MM.1S (cell line): ENCODE measurements at regions not wholly inside any gene's neighbourhood (a gene's known extent, or its start where the extent isn't known, plus 50 kb on each side); places are given as distances from the start of the nearest gene placed in this dataset.

Experiments
- DNase-seq: peaks from one replicate; pipeline ENCODE4 v3.0.0-alpha.2; 2015
- H2AFZ ChIP-seq: fragments of 300-600 bp; sonication (generic); 2 replicates; pipeline ENCODE4 v1.6.0; 2016; ENCODE audit warnings: antibody characterized with exemption, low read length
- H3F3A ChIP-seq: fragments of 300-600 bp; sonication (generic); 2 replicates; pipeline ENCODE4 v1.6.1; 2016; ENCODE audit warnings: mild to moderate bottlenecking, antibody characterized with exemption, low read length, moderate library complexity, mixed read lengths; ENCODE audit not compliant: insufficient read depth
- H3K27ac ChIP-seq: fragments of 300-600 bp; sonication (generic); 2 replicates; pipeline ENCODE4 v1.5.1; 2016; ENCODE audit warnings: mild to moderate bottlenecking, low read length
- H3K27me3 ChIP-seq: fragments of 300-600 bp; sonication (generic); replicated peaks from 2 replicates; pipeline ENCODE4 v1.6.0; 2016; ENCODE audit warnings: low read length; ENCODE audit not compliant: insufficient read depth
- H3K36me3 ChIP-seq: fragments of 300-600 bp; sonication (generic); replicated peaks from 2 replicates; pipeline ENCODE4 v1.6.1; 2016; ENCODE audit warnings: mild to moderate bottlenecking, low read length, mixed read lengths; ENCODE audit not compliant: insufficient read depth
- H3K4me1 ChIP-seq: fragments of 300-600 bp; sonication (generic); 2 replicates; pipeline ENCODE4 v1.6.1; 2016; ENCODE audit warnings: low read length, mixed read lengths
- H3K4me2 ChIP-seq: fragments of 300-600 bp; sonication (generic); 2 replicates; pipeline ENCODE4 v1.6.0; 2016; ENCODE audit warnings: low read depth, low read length
- H3K4me3 ChIP-seq: fragments of 300-600 bp; sonication (generic); 2 replicates; pipeline ENCODE4 v1.5.1; 2016; ENCODE audit warnings: low read length, mixed read lengths
- H3K79me2 ChIP-seq: fragments of 300-600 bp; sonication (generic); 2 replicates; pipeline ENCODE4 v1.6.1; 2016; ENCODE audit warnings: mixed run types, low read length, mixed read lengths
- H3K9ac ChIP-seq: fragments of 300-600 bp; sonication (generic); 2 replicates; pipeline ENCODE4 v1.6.1; 2016; ENCODE audit warnings: low read length, mixed read lengths
- H3K9me2 ChIP-seq: fragments of 300-600 bp; sonication (generic); replicated peaks from 2 replicates; pipeline ENCODE4 v1.6.1; 2016; ENCODE audit warnings: mild to moderate bottlenecking, low read length, mixed read lengths; ENCODE audit not compliant: insufficient read depth
- H3K9me3 ChIP-seq: fragments of 300-600 bp; sonication (generic); replicated peaks from 2 replicates; pipeline ENCODE4 v1.6.1; 2016; ENCODE audit warnings: mild to moderate bottlenecking, low read length, mixed read lengths; ENCODE audit not compliant: insufficient read depth
- H4K20me1 ChIP-seq: fragments of 300-600 bp; sonication (generic); 2 replicates; pipeline ENCODE4 v1.6.1; 2016; ENCODE audit warnings: mild to moderate bottlenecking, low read length, moderate library complexity, mixed read lengths; ENCODE audit not compliant: insufficient read depth
- CTCF ChIP-seq: fragments of 300-600 bp; sonication (generic); IDR thresholded peaks from 2 replicates; pipeline ENCODE4 v1.5.1; 2016; ENCODE audit warnings: antibody characterized with exemption, low read length, mixed read lengths
- EZH2 ChIP-seq: fragments of 300-600 bp; sonication (generic); optimal IDR thresholded peaks from 2 replicates; pipeline ENCODE3; 2017; ENCODE audit warnings: low read depth, mild to moderate bottlenecking, antibody characterized with exemption, low read length, mixed read lengths
- EZH2phosphoT487 ChIP-seq: fragments of 300-600 bp; sonication (generic); IDR thresholded peaks from 2 replicates; pipeline ENCODE4 v1.6.1; 2018; ENCODE audit warnings: antibody characterized with exemption, low read length

DNA sequence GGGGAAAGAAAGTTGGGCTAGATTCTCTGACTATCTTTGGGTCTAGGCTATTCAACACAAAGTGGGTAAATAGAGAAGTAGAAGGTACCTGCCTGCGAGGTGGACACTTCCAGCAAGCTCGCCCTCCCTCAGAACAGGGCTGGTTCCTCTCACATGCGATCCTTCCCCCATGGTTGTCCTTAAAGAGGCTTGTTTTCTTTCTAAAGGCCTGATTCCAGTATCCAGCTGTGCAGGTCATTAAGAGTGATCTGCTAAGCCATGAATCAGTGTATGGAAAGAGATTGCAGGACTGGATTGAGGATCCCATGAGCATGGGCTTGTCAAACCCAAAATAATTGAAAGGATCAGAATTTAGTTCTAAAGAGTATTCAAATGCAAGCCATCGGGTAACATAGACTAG, 189.0 kb downstream of the URB2 start:
- TF ChIP-seq CTCF: no peak
- no peak for TF ChIP-seq EZH2
- no peak for TF ChIP-seq EZH2phosphoT487
- no peaks in the 10 kb centered on the region for H3K27me3 ChIP-seq
- no peak overlapping the region for H3K4me3 ChIP-seq
- H3K79me2 ChIP-seq: no peaks in the 10 kb centered on the region
- DNase-seq: no peak
- H3K9me3 ChIP-seq: no peaks in the 10 kb centered on the region
- no peak overlapping the region for H3K9ac ChIP-seq
- H3K36me3 ChIP-seq: no peaks in the 10 kb centered on the region
- H4K20me1 ChIP-seq: no peaks in the 10 kb centered on the region
- no peak overlapping the region for H3K4me2 ChIP-seq
- H3K9me2 ChIP-seq: no peaks in the 10 kb centered on the region
- no peaks in the 10 kb centered on the region for H3K4me1 ChIP-seq
- no peak overlapping the region for H2AFZ ChIP-seq
- no peaks in the 10 kb centered on the region for H3F3A ChIP-seq
- H3K27ac ChIP-seq: no peak overlapping the region

- Histone ChIP-seq H3K27ac (no peak overlapping the region), H3K27me3 (no peaks in the 10 kb centered on the region), H3K9me3 (no peaks in the 10 kb centered on the region), H3K4me1 (no peaks in the 10 kb centered on the region), H3K4me2 (no peak overlapping the region), H3K36me3 (no peaks in the 10 kb centered on the region), H3F3A (no peaks in the 10 kb centered on the region), H3K79me2 (no peaks in the 10 kb centered on the region), H3K9me2 (no peaks in the 10 kb centered on the region), H3K4me3 (no peak overlapping the region), H3K9ac (no peak overlapping the region), H4K20me1 (no peaks in the 10 kb centered on the region), H2AFZ (no peak overlapping the region)
- no peak for DNase-seq
- TF ChIP-seq EZH2phosphoT487 (no peak), EZH2 (no peak), CTCF (no peak)
Measured at GRCh38 chr1:229815961-229816360, 189.9 kb downstream of the URB2 start.

DNA sequence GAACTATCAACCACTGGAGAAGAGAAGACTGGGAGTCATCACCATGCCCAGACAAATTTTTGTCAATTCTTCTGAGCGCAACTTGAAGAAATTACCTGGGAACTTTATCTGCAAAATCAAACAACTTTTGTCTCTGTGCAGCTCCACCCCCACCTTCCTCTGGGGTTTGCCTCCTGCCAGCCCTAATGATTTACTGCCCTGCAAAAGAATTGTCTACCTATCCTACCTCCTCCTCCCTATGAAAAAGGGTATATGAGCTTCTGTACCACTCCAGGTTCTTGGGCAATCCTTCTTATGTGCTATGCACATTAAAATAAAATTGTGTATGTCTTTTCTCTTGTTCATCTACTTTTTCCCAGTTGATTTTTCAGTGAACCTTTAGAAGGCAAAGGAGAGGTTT, 191.9 kb downstream of the URB2 start:
- Histone ChIP-seq H4K20me1 (no peaks in the 10 kb centered on the region), H3K4me3 (no peak overlapping the region), H3F3A (no peaks in the 10 kb centered on the region), H3K4me1 (no peaks in the 10 kb centered on the region), H3K27ac (no peak overlapping the region), H3K9me2 (no peaks in the 10 kb centered on the region), H3K79me2 (no peaks in the 10 kb centered on the region), H3K9ac (no peak overlapping the region), H3K27me3 (no peaks in the 10 kb centered on the region), H3K9me3 (no peaks in the 10 kb centered on the region), H2AFZ (no peak overlapping the region), H3K36me3 (no peaks in the 10 kb centered on the region), H3K4me2 (no peak overlapping the region)
- no peak for DNase-seq
- TF ChIP-seq CTCF: no peak
- TF ChIP-seq EZH2: no peak
- TF ChIP-seq EZH2phosphoT487: no peak

- Histone ChIP-seq H3K4me3 (no peak overlapping the region), H3K27me3 (no peaks in the 10 kb centered on the region), H3K4me1 (no peaks in the 10 kb centered on the region), H4K20me1 (no peaks in the 10 kb centered on the region), H3K27ac (no peak overlapping the region), H3K9me3 (no peaks in the 10 kb centered on the region), H3K4me2 (no peak overlapping the region), H3K79me2 (no peaks in the 10 kb centered on the region), H3K36me3 (no peaks in the 10 kb centered on the region), H3K9me2 (no peaks in the 10 kb centered on the region), H2AFZ (no peak overlapping the region), H3F3A (no peaks in the 10 kb centered on the region), H3K9ac (no peak overlapping the region)
- DNase-seq: no peak
- TF ChIP-seq CTCF: no peak
- no peak for TF ChIP-seq EZH2phosphoT487
- no peak for TF ChIP-seq EZH2
Measured at GRCh38 chr1:229819091-229819490, 193.0 kb downstream of the URB2 start.
